ENCODE measurements at regions not wholly inside any gene's neighbourhood (a gene's known extent, or its start where the extent isn't known, plus 50 kb on each side); places are given as distances from the start of the nearest gene placed in this dataset.

- TF ChIP-seq FOXK2 (IDR thresholded peaks at IDR 0.05) (no peak), HDGF (IDR thresholded peaks at IDR 0.05; ENCODE audit: borderline replicate concordance) (no peak), BHLHE40 (IDR thresholded peaks at IDR 0.05; ENCODE audit: borderline replicate concordance) (no peak), FOXA1 (IDR thresholded peaks at IDR 0.05) (no peak), LEF1 (IDR thresholded peaks at IDR 0.05; ENCODE audit: borderline replicate concordance) (no peak), TARDBP (IDR thresholded peaks at IDR 0.05) (no peak)
These were observed 96.0 kb upstream of the SLC38A4 start for GRCh38 chr12:46921764-46922133.

Measured in HEK293T (cell line).